HG03469 (cell line): ENCODE measurements at regions not wholly inside any gene's neighbourhood (a gene's known extent, or its start where the extent isn't known, plus 50 kb on each side); places are given as distances from the start of the nearest gene placed in this dataset.
A peak's percentile ranks its signal among the peaks of the same experiment; 100 is the strongest.
"Not testable (repeated sequence)": the region's sequence is repeated elsewhere in the genome, so short reads cannot be mapped to it uniquely, and the experiment has no call there.

Experiments
- ATAC-seq: cut with Tn5 transposase; IDR thresholded peaks from one replicate; pipeline ENCODE4 v1.9.1; 2021; ENCODE audit warnings: mild to moderate bottlenecking, moderate library complexity, moderate number of reproducible peaks; ENCODE audit not compliant: unreplicated experiment

DNA sequence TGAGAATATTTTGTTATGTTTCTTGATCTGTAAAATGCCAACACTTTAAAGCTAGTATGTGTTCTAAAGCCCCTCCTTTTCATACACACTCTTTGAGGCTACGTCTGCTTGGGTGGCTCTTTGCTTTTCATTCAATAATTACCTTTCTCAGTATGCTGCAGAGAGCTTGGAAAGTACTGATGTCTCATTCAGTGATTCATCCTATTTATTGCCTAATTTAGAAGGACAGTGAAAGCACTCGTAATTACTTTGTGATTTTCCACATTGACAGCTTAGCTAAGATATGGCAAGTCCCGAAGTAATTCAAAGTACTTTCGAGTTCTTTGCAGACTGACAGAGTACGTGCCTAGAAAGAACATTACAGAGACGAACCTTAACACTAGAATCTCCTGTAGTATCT is 57.2 kb downstream of the BMP15 start:
- no peak for ATAC-seq

DNA sequence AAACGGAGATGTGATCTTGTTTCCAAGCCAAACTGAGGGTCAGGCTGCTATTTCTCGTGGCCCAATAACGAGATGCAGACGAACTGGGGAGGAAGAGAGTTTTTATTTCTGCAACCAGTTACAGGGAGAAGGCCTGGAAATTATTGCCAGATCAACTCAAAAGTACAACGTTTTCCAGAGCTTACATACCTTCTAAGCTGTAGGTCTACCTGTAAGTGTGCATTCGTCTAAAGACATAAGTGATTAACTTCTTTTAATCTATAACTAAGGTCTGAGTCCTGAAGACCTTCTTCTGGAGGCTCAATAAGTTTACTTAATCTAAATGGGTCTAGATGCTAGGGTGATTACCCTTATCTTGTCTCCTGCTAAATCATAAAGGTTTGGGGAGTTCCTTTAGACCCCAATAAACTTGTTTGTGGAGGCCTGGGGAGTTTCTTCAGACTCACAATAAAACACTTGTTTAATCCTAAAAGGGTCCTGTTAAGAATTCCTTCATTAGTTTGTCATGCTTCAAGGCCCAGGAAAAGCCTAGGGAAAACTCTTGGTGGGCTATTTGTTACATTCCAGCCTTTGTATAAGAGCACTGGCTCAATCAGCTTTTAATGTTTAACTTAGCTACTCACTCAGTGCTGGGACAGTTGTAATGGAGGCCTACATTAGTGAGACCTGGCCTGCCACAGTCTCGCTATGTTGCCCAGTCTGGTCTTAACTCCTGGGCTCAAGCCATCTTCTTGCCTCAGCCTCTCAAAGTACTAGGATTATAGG is 58.5 kb downstream of the BMP15 start:
- ATAC-seq = not testable (repeated sequence)

DNA sequence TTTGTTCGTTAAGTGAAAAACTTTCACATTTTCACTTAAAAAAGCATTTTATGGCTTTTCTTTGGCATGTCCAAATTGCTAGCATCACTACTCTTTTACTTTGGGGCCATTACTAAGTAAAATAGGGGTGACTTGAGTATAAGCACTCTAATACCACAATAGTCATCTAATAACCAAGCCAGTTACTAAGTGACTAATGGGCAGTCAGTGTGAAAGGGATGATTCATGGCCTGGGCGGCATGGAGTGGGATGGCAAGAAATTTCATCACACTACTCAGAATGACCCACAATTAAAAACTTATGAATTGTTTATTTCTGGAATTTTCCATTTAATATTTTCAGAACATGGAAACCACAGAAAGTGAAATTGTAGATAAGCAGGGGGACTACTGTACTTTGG is 60.9 kb downstream of the BMP15 start:
- no peak for ATAC-seq

DNA sequence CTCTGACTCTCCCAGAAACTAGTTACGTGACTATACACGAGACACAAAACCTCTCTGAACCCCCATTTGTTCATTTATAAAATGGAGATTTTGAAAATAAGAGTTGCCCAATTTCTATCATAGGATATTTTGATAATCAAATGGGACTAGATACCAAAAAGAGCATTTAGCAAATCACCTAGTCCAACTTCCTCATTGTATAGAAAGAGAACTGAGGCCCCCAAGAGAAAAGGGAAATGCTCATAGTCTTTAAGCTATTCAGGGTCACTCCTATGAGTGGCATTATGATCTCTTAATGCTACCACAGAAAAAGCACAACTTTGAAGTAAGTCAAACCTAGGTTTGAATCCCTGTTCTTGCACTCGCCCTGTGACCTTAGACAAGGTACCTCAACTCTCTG is 62.7 kb downstream of the BMP15 start:
- ATAC-seq = no peak

DNA sequence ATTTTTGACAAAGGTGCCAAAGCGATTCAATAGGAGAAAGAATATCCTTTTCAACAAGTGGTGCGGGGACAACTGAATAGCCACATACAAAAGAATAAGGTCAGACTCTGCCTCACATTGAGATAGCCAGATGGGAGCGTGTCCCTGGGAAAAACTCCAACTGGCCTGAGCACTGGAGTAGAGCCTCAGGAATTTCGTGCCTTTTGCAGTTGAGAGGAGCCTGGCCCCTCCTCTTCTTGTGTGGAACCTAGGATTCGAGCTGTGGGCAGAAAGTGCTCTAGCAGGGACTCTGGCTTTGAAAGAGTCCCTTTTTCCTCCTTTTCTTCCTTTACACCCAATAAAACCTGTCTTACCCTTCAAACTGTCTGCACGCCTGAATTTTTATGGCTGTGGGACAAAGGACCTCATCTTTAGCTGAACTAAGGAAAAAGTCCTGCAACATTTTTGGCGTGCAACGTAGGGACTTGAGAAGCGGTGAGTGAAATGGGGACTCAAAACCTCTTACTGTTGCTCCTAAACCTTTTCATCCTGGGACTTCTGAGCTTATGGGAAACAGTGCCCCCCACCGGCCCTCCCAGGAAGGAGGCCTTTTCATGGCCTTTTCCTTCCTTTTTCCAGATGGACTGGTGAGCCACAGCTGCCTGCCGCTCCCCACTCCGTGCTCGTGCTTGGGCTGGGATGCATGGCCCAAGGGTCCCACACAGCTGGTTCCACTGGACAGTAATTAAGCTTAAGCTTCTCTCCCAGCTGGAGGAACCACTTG is 68.6 kb downstream of the BMP15 start:
- ATAC-seq = no peak

DNA sequence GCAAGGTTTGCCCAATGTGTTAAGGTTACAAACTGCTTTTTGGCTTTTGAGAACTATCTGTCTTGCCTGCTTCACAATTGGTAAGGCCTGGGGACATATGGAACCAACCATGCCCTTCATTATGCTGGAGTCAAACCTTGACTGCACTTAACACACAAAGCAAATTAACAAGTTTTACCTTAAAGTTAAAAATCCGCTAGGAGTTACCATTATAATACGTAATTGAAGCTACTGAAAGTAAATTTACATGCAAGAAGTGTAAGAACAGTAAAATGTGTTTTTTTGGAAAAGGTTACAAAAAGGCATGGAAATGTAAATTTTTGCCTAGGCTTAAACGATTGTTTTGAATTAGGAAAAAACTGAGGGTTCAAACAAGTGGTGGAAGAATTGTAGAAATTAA is 69.7 kb downstream of the BMP15 start:
- no peak for ATAC-seq

DNA sequence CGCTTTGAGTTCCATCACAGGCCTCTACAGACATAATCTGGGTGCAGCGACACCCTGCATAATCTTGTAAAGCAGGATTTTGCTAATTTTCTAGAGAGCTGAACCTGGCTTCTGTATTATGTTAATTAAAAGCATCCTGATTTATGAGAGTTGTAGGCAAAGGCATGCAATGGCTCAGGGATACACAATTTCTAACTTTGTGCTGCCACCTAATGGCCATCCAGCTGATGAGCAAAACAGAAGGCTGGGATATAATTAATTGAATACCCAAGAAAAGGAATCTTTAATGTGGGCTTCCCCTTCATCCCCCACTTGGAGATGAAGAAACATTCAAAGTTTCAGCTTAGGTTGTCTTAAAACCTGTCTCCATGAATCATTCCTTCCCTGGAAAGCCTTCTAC is 78.1 kb downstream of the BMP15 start:
- ATAC-seq = no peak

DNA sequence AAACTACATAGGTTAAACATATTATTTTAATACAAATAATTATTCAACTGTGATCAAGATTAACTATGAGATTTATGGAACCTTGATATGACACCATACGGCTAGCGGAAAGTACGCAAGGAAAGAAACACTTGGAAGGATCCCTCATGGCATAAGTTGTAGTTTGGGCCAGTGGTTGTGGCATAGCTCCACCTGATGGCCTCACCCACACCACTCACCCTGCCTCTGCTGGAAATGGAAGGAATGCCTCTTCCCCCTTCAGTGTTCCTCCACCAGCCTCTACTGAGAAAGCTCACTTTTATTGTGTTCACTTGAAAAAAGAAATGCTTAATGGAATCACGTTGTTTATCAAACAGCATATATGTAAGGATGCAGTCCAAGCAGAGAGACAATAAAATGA is 86.4 kb downstream of the BMP15 start:
- no peak for ATAC-seq

DNA sequence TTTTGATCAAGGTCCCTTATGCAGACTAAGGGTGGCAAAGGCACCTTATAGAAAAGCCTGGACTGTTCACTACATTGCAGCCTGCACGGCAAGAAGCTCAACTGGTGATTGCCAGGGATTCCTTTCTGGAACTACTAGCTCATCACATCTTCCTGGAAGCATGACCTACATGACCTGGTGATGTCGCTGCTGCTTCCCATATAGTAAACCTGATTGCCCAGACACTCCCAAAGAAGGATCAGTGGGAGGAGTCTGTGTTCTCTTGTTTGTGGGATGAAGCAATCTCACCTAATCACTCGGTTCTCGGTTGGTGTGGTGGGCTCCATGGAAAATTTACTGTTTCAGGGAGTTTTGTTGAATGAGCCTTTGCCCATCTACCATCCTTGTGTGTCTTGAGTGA is 89.8 kb downstream of the BMP15 start:
- ATAC-seq = not testable (repeated sequence)

DNA sequence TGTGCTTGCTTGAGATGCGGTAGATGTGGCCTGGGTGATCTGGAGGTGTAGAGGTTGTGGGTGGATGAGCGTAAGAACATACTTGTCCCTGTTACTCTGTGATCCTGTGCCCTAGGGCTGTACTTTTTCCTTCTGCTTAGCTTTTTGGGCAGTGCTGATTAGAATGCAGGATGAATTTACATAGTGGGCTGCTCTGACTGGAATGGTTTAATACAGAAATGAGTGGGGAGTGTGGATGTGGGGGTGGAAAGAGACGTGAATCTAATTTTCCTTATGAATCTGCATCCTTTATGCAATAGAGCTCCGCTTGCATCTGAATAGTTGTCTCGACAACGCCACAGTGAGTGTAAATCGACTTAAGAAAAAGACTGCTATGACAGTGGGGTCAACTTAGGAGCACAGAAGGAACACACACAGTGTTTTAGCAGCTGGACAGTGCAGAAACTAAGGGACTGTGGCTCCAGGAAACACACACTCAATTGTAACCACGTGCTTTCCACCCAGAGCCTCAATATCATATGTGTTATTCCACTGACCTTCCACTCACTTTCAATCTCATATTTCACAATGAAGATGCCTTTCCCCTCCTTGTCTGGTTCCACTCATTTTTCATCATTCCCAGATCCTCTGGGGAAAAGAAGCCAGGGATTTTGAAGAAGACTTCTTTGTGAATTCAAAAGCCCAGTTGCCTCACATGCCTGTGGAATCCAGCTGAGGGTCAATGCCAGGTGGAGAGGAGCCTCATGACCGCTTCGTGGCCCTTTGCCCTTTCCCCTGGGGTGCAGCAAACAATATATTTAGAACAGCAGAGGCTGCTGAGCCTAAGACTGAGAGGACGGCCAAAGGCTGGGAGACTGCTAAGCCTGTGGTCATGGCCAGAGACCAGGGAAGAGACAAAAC is 91.4 kb downstream of the BMP15 start:
- ATAC-seq = not testable (repeated sequence)

DNA sequence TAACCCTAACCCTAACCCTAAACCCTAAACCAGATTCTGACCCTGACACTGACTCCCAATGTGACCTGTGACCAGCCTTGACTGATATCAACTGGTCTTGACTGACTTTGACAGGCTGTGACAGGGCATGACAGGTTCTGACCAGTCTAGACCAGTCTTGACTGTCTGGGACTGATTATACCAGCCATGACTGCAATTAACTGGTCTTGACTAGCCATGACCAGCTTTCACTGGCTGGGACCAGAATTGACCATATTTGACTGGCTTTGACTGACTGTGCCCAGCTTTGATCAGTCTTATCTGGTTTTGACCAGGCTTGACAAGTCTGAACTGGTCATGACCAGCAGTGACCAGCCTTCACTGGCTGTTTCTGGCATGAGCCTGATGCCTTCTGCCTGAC is 95.5 kb downstream of the BMP15 start:
- no peak for ATAC-seq

DNA sequence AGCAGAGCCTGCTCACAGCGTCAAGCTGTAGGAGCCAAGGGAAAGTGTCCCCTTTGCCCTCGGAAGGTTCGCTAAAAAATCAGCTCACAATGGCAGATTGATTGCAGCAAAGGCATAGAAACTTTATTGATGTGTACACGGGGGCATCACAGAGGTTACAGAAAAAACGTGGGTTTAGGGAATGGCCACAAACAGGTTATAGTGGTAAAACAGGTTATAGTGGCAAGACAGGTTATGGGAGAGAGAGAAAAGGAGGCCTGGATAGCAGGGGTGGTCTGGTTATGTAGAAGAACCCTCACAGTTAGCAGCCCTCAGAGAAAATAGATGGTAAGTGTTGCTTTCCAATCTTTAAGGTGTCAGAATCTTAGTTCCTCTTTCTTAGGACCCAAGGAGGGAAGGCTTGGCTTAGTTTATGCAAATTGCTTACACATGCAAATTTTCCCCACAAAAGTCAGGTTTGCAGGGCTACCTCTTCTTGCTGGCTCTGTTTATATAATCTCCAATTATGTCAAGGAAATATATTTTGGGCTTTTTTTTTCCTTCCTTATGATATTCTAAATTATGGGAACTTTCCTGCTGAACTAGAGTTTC is 113.7 kb downstream of the BMP15 start:
- ATAC-seq = peak; percentile 87

DNA sequence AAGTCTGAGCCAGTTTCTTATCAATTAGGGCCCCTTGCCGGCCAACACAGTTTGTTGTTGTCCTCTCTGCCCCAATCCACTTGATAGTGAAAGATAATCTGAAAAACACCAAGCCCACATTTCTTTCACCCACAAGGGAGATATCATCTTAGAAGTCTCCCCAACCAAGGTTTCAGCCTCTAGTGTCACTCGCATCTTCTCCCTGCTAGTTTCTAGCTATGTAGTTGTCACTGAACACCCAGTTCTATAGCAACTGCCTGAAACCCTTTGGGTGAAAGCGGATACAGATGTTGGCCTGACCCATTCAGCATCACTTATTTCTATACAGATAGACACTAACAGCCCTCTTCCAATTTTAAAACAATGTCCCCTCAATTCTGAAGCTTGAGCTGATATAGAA is 116.3 kb downstream of the BMP15 start:
- ATAC-seq = no peak

DNA sequence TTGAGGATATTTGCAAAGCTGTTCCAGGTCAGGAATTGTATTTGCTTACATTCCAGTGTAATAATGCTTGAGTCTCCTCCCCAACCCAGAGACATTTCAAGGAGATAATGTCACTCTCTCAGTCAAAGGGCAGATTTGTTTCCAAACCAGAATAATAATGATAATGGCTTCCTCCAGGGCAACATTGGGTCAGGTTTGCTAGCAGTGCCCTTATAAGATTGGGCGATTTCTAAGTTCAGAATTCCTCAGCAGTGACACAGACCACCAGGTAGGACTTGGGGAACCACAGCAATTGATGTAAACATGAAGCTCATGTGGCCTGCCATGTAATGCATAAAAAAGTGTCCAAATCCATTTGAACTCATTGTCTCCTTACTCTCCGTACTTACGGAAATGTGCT is 125.2 kb downstream of the BMP15 start:
- no peak for ATAC-seq

DNA sequence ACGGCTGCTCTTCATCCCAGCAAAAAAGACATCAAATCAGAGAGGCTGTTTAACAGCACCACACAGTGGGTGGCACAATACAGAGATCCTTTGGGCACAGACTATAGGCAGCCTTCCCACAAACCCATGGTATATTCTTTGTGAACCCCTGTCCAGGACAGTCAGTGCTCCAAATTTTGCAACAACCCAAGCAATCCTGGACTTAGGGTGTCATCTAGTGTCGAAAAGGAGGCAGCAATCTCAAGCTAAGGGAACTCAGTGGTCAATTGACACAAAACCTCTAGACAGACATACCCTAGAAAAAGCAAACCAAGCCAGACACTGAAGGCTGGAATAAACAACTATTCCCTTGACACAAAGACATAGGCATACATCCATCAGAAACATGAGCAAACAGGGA is 137.4 kb downstream of the BMP15 start:
- no peak for ATAC-seq

DNA sequence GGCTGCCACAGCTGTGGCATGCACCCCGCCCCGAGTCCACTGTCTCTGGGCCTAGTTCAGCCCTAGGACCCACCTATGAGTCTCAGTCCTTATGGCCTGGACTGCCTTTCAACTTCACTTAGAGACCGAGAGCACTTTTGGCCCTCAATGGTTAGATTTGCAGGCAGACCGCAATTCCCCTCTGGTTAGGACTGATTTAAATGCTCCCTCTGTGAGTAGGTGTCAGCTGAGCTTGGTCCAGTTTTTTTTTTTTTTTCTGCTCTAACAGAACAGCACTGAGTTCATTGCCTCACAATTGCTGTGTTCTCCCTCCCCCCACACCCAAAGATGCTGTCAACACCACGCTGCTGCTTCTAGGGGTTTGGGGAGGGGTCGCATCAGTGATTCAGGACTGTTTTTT is 143.2 kb downstream of the BMP15 start:
- ATAC-seq = no peak

DNA sequence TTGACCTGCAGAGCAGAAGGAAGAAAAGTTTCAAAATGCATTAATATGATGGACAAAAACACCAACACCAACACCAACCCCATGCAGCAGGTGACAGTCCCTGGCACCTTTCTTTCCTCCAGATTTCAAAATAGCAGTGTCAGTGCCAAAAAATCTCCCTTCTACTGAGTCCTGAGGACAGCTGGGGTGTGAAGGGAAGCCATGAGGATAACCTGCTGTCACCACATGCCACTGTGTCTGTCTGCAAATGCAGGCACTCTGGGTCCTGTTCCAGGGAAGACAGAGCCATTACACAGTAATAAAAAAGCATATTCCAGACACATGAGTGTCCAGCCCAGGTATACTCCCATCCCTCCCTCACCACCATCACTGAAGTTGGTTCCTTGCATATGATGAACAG is 187.5 kb downstream of the BMP15 start:
- no peak for ATAC-seq

DNA sequence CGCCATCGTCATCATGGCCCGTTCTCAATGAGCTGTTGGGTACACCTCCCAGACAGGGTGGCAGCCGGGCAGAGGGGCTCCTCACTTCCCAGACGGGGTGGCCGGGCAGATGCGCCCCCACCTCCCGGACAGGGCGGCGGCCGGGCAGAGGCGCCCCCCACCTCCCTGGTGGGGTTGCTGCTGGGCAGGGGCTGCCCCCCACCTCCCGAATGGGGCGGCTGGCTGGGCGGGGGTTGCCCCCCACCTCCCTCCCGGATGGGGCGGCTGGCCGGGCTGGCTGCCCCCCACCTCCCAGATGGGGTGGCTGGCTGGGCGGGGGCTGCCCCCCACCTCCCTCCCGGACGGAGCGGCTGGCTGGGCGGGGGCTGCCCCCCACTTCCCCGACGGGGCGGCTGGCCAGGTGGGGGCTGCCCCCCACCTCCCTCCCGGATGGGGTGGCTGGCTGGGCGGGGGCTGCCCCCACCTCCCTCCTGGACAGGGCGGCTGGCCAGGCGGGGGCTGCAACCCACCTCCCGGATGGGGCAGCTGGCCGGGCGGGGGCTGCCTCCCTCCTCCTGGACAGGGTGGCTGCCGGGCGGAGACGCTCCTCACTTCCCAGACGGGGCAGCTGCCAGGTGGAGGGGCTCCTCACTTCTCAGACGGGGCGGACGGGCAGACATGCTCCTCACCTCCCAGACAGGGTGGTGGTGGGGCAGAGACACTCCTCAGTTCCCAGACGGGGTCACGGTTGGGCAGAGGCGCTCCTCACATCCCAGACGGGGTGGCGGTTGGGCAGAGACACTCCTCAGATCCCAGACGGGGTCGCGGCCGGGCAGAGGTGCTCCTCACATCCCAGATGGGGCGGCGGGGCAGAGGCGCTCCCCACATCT is 208.8 kb downstream of the BMP15 start:
- ATAC-seq = not testable (repeated sequence)

DNA sequence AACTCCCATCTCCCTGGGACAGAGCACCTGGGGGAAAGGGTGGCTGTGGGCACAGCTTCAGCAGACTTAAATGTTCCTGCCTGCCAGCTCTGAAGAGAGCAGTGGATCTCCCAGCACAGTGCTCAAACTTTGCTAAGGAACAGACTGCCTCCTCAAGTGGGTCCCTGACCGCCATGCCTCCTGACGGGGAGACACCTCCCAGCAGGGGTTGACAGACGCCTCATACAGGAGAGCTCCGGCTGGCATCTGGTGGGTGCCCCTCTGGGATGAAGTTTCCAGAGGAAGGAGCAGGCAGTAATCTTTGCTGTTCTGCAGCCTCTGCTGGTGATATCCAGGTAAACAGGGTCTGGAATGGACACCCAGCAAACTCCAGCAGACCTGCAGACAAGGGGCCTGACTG is 206.9 kb upstream of the NUDT10 start:
- ATAC-seq = not testable (repeated sequence)

DNA sequence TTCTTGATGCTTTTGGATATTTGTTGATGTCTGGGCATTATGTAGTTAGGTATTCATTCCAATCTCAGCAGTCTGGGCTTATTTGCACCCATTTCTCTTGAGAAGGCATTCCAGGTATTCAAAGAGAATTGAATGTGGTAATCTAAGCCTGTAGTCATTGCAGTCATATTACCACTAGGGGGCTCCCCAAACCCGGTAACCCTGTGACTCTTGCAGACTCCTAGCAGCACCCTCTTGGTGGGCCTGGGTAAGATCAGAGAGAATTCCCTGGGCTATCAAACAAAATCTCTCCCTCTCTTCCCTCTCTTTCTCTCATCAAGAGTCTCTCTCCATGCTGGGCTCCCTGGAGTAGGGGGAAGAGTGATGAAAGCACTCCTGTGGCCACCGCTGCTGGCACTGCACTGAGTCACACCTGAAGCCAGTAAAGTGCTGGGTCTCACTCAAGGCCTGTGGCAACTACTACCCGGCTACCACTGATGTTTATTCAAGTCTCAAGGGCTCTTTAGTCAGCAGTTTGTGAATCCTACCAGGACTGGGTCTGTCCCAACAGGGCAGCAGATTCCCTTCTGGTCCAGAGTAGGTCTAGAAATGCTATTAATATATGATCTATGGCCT is 187.7 kb upstream of the NUDT10 start:
- ATAC-seq = no peak
